ENCODE measurements at regions not wholly inside any gene's neighbourhood (a gene's known extent, or its start where the extent isn't known, plus 50 kb on each side); places are given as distances from the start of the nearest gene placed in this dataset.
"Not testable (repeated sequence)": the region's sequence is repeated elsewhere in the genome, so short reads cannot be mapped to it uniquely, and the experiment has no call there.

DNA sequence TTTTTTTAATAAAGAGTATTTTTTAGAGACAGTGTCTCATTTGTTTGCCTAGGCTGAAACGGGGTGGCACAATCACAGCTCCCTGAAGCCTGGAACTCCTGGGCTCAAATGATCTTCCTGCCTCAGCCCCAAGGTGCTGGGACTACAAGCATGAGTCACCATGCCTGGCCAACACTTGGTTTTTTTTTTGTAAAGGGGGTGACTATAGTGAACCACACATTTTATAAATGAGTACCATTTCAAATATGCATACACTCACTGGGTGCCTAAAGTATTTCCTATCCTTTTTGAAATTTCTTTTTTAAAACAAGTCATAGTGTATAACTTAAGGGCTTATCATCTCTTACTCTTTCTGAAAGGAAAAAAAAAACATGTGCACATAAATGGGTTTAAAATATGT is 325.2 kb upstream of the MEIS2 start:
- Histone ChIP-seq H2BK5ac (ENCODE audit: low read depth, low read length, poor library complexity) (no peak overlapping the region), H3K14ac (ENCODE audit: low read length) (no peak overlapping the region), H3K36me3 (ENCODE audit: control insufficient read depth in 1 of 2, insufficient read depth in 2 of 2, low read length in 2 of 2) (no peaks in the 10 kb centered on the region), H3K4ac (ENCODE audit: low read depth, low read length) (no peak overlapping the region), H3K23ac (ENCODE audit: low read length) (no peak overlapping the region), H3K4me2 (ENCODE audit: low read length) (no peak overlapping the region), H4K12ac (ENCODE audit: low read depth, low read length) (no peak overlapping the region), H2AK5ac (ENCODE audit: low read length) (no peak overlapping the region), H3K27me3 (ENCODE audit: insufficient read depth, low read length) (no peaks in the 10 kb centered on the region), H3K4me1 (ENCODE audit: control insufficient read depth in 1 of 2, insufficient read depth in 2 of 2, low read length in 2 of 2) (no peaks in the 10 kb centered on the region), H3K9me3 (ENCODE audit: insufficient read depth, low read depth, low read length) (no peaks in the 10 kb centered on the region), H3K27ac (ENCODE audit: low read depth, low read length) (no peak overlapping the region), H2AFZ (ENCODE audit: insufficient read depth, low read length, poor library complexity) (no peak overlapping the region), H3K79me2 (ENCODE audit: control insufficient read depth, insufficient read depth, low read length, poor library complexity) (no peaks in the 10 kb centered on the region), H4K8ac (ENCODE audit: low read depth, low read length) (no peak overlapping the region), H3K18ac (ENCODE audit: low read length) (no peak overlapping the region), H3K79me1 (ENCODE audit: low read length) (no peaks in the 10 kb centered on the region), H2BK12ac (ENCODE audit: low read length) (no peak overlapping the region), H3K4me3 (ENCODE audit: low read depth, low read length) (no peak overlapping the region), H4K91ac (ENCODE audit: low read depth, low read length) (no peak overlapping the region), H3K9ac (ENCODE audit: low read length) (no peak overlapping the region), H2BK120ac (ENCODE audit: insufficient read depth, low read length, poor library complexity) (no peak overlapping the region)
- WGBS (ENCODE audit: extremely low coverage, insufficient coverage, insufficient read length) = no CpG with 5 or more reads among the region's 1 CpG
- DNase-seq = no peak

- H3K36me3 ChIP-seq (ENCODE audit: control insufficient read depth in 1 of 2, insufficient read depth in 2 of 2, low read length in 2 of 2); H3K18ac ChIP-seq (ENCODE audit: low read length); H4K8ac ChIP-seq (ENCODE audit: low read depth, low read length); DNase-seq; H3K9ac ChIP-seq (ENCODE audit: low read length); H3K27me3 ChIP-seq (ENCODE audit: insufficient read depth, low read length); H2AFZ ChIP-seq (ENCODE audit: insufficient read depth, low read length, poor library complexity); H3K14ac ChIP-seq (ENCODE audit: low read length); H2BK5ac ChIP-seq (ENCODE audit: low read depth, low read length, poor library complexity); H3K79me1 ChIP-seq (ENCODE audit: low read length); H3K79me2 ChIP-seq (ENCODE audit: control insufficient read depth, insufficient read depth, low read length, poor library complexity); H2BK12ac ChIP-seq (ENCODE audit: low read length); H3K4ac ChIP-seq (ENCODE audit: low read depth, low read length); H3K4me3 ChIP-seq (ENCODE audit: low read depth, low read length); H4K12ac ChIP-seq (ENCODE audit: low read depth, low read length); H3K4me2 ChIP-seq (ENCODE audit: low read length); H3K9me3 ChIP-seq (ENCODE audit: insufficient read depth, low read depth, low read length); H2AK5ac ChIP-seq (ENCODE audit: low read length); H4K91ac ChIP-seq (ENCODE audit: low read depth, low read length); H3K4me1 ChIP-seq (ENCODE audit: control insufficient read depth in 1 of 2, insufficient read depth in 2 of 2, low read length in 2 of 2); H3K23ac ChIP-seq (ENCODE audit: low read length); H2BK120ac ChIP-seq (ENCODE audit: insufficient read depth, low read length, poor library complexity); H3K27ac ChIP-seq (ENCODE audit: low read depth, low read length): not testable (repeated sequence)
- WGBS (ENCODE audit: extremely low coverage, insufficient coverage, insufficient read length) = no CpG with 5 or more reads among the region's 12 CpGs
These were observed 327.0 kb upstream of the MEIS2 start for GRCh38 chr15:37427393-37427792.

GRCh38 chr15:37446921-37447320 is 346.6 kb upstream of the MEIS2 start:
- no peaks in the 10 kb centered on the region for H3K9me3 ChIP-seq (ENCODE audit: insufficient read depth, low read depth, low read length)
- no peak overlapping the region for H4K8ac ChIP-seq (ENCODE audit: low read depth, low read length)
- no peaks in the 10 kb centered on the region for H3K27me3 ChIP-seq (ENCODE audit: insufficient read depth, low read length)
- no peak overlapping the region for H3K4me2 ChIP-seq (ENCODE audit: low read length)
- DNase-seq = no peak
- H3K4ac ChIP-seq (ENCODE audit: low read depth, low read length) = no peak overlapping the region
- H3K23ac ChIP-seq (ENCODE audit: low read length) = no peak overlapping the region
- H3K4me1 ChIP-seq (ENCODE audit: control insufficient read depth in 1 of 2, insufficient read depth in 2 of 2, low read length in 2 of 2) = no peaks in the 10 kb centered on the region
- H3K14ac ChIP-seq (ENCODE audit: low read length) = no peak overlapping the region
- no peak overlapping the region for H4K91ac ChIP-seq (ENCODE audit: low read depth, low read length)
- H3K79me2 ChIP-seq (ENCODE audit: control insufficient read depth, insufficient read depth, low read length, poor library complexity) = no peaks in the 10 kb centered on the region
- H2BK5ac ChIP-seq (ENCODE audit: low read depth, low read length, poor library complexity) = no peak overlapping the region
- no peaks in the 10 kb centered on the region for H3K36me3 ChIP-seq (ENCODE audit: control insufficient read depth in 1 of 2, insufficient read depth in 2 of 2, low read length in 2 of 2)
- H3K79me1 ChIP-seq (ENCODE audit: low read length) = no peaks in the 10 kb centered on the region
- H3K9ac ChIP-seq (ENCODE audit: low read length) = no peak overlapping the region
- no peak overlapping the region for H4K12ac ChIP-seq (ENCODE audit: low read depth, low read length)
- H2AFZ ChIP-seq (ENCODE audit: insufficient read depth, low read length, poor library complexity) = no peak overlapping the region
- no peak overlapping the region for H2BK120ac ChIP-seq (ENCODE audit: insufficient read depth, low read length, poor library complexity)
- H2BK12ac ChIP-seq (ENCODE audit: low read length) = no peak overlapping the region
- no peak overlapping the region for H2AK5ac ChIP-seq (ENCODE audit: low read length)
- WGBS (ENCODE audit: extremely low coverage, insufficient coverage, insufficient read length) = no CpG with 5 or more reads among the region's 2 CpGs
- H3K18ac ChIP-seq (ENCODE audit: low read length) = no peak overlapping the region
- no peak overlapping the region for H3K4me3 ChIP-seq (ENCODE audit: low read depth, low read length)
- H3K27ac ChIP-seq (ENCODE audit: low read depth, low read length) = no peak overlapping the region

DNA sequence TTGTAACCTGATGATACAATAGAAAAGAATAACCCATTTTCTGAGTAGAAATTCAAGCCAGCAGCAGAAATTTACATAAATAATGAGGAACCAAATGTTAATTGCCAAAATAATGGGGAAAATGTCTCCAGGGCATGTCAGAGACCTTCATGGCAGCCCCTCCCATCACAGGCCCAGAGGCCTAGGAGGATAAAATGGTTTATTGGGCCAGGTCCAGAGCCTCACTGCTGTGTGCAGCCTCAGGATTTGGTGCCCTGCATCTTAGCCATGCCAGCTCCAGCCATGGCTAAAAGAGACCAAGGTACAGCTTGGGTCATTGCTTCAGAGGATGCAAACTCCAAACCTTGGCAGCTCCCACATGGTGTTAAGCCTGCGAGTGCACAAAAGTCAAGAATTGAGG is 352.1 kb upstream of the MEIS2 start:
- H4K12ac ChIP-seq (ENCODE audit: low read depth, low read length) = no peak overlapping the region
- no peaks in the 10 kb centered on the region for H3K79me1 ChIP-seq (ENCODE audit: low read length)
- no peak overlapping the region for H4K8ac ChIP-seq (ENCODE audit: low read depth, low read length)
- no CpG with 5 or more reads among the region's 1 CpG for WGBS (ENCODE audit: extremely low coverage, insufficient coverage, insufficient read length)
- no peak for DNase-seq
- H3K4me1 ChIP-seq (ENCODE audit: control insufficient read depth in 1 of 2, insufficient read depth in 2 of 2, low read length in 2 of 2) = no peaks in the 10 kb centered on the region
- H3K36me3 ChIP-seq (ENCODE audit: control insufficient read depth in 1 of 2, insufficient read depth in 2 of 2, low read length in 2 of 2) = no peaks in the 10 kb centered on the region
- no peaks in the 10 kb centered on the region for H3K79me2 ChIP-seq (ENCODE audit: control insufficient read depth, insufficient read depth, low read length, poor library complexity)
- no peak overlapping the region for H3K18ac ChIP-seq (ENCODE audit: low read length)
- H2BK12ac ChIP-seq (ENCODE audit: low read length) = no peak overlapping the region
- H2AK5ac ChIP-seq (ENCODE audit: low read length) = no peak overlapping the region
- H3K4me3 ChIP-seq (ENCODE audit: low read depth, low read length) = no peak overlapping the region
- no peak overlapping the region for H3K23ac ChIP-seq (ENCODE audit: low read length)
- no peak overlapping the region for H2AFZ ChIP-seq (ENCODE audit: insufficient read depth, low read length, poor library complexity)
- H3K4me2 ChIP-seq (ENCODE audit: low read length) = no peak overlapping the region
- H3K4ac ChIP-seq (ENCODE audit: low read depth, low read length) = no peak overlapping the region
- H3K27me3 ChIP-seq (ENCODE audit: insufficient read depth, low read length) = no peaks in the 10 kb centered on the region
- H3K27ac ChIP-seq (ENCODE audit: low read depth, low read length) = no peak overlapping the region
- H3K14ac ChIP-seq (ENCODE audit: low read length) = no peak overlapping the region
- peaks cover 6% of the 10 kb centered on the region for H3K9me3 ChIP-seq (ENCODE audit: insufficient read depth, low read depth, low read length)
- H2BK120ac ChIP-seq (ENCODE audit: insufficient read depth, low read length, poor library complexity) = no peak overlapping the region
- H2BK5ac ChIP-seq (ENCODE audit: low read depth, low read length, poor library complexity) = no peak overlapping the region
- no peak overlapping the region for H3K9ac ChIP-seq (ENCODE audit: low read length)
- no peak overlapping the region for H4K91ac ChIP-seq (ENCODE audit: low read depth, low read length)

Data from trophoblast cell (in vitro differentiated cells and primary cell).